Globus pallidus (tissue), 1 donor: ENCODE measurements at regions not wholly inside any gene's neighbourhood (a gene's known extent, or its start where the extent isn't known, plus 50 kb on each side); places are given as distances from the start of the nearest gene placed in this dataset.
A peak's percentile ranks its signal among the peaks of the same experiment; 100 is the strongest.

Experiments
- DNase-seq: peaks from one replicate; pipeline ENCODE4 v3.0.0-alpha.2; 2015; ENCODE audit warnings: low spot score

GRCh38 chr13:83216479-83217245, 665.6 kb downstream of the SLITRK1 start:
- DNase-seq, result no peak

GRCh38 chr13:83215627-83216026, 666.6 kb downstream of the SLITRK1 start:
- no peak for DNase-seq

DNA sequence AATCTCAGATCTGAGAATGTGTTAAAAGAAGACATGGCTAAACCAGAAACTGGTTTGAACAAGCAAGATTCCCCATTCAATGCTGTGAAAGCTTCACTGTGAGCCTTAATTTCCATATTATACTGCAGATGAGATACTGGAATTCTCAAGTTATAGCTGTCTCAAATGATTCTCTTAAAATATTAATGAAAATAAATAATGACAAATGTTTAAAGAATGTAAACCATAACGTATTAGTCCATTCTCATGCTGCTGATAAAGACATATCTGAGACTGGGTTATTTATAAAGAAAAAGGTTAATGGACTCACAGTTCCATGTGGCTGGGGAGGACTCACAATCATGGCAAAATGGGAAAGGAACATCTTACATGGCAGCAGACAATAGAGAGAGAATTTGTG, 667.8 kb downstream of the SLITRK1 start:
- no peak for DNase-seq

- no peak for DNase-seq
These were observed 671.0 kb downstream of the SLITRK1 start for GRCh38 chr13:83211301-83211700.

DNA sequence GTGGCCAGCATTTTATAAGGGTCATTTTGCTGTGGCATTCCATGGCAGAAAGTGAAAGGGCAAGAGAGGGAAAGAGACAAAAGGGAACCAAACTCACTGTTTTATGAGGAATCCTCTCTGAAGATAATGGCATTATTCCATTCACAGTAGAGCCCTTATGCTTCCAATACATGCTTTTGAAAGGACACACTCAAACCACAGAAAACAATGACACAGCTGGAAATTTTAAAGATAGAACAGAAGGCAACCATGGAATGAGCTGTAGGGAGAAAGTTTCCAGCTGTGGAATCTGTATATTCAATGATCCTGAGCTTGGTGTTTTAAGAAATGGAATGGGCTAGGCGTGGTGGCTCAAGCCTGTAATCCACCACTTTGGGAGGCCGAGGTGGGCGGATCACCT, 677.4 kb downstream of the SLITRK1 start:
- no peak for DNase-seq

DNA sequence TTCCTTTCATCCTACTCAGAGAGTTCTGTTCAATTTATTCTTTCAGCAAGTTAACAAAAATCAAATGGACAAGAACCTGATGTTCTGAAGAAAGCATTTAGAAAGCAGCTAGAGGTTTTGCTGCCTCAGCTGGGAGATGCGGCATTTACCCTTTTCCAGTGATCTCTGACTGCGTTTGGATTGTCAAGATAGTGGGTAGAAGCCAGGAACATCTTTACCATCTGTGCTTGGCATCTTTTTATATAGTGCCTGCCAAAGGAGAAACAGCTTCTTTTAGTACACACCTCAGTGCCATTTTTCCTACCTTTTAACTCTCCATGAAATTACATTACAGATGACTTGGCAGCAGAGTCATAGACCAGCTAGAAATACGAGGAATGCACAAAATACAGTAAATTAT, 680.8 kb downstream of the SLITRK1 start:
- no peak for DNase-seq

- no peak for DNase-seq
These were observed 685.0 kb downstream of the SLITRK1 start for GRCh38 chr13:83197316-83197715.

DNA sequence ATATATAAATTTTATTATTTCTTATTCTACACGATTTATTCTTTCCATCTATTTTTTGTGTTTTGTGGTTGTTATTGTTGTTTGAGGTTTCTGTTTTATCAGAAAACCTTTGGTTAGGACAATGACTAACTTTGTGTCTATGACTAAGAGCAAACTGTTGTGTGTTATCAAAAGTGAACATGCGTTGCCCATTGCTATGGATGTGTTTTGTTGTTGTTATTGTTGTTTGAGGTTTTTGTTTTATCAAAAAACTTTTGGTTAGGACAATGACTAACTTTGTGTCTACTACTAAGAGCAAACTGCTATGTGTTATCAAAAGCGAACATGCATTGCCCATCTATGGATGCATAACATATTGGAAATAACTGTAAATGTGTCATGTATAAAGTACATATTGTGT, 692.3 kb downstream of the SLITRK1 start:
- DNase-seq, result no peak

- no peak for DNase-seq
These were observed 697.5 kb downstream of the SLITRK1 start for GRCh38 chr13:83184819-83185218.

GRCh38 chr13:83184150-83184475, 698.2 kb downstream of the SLITRK1 start:
- no peak for DNase-seq

DNA sequence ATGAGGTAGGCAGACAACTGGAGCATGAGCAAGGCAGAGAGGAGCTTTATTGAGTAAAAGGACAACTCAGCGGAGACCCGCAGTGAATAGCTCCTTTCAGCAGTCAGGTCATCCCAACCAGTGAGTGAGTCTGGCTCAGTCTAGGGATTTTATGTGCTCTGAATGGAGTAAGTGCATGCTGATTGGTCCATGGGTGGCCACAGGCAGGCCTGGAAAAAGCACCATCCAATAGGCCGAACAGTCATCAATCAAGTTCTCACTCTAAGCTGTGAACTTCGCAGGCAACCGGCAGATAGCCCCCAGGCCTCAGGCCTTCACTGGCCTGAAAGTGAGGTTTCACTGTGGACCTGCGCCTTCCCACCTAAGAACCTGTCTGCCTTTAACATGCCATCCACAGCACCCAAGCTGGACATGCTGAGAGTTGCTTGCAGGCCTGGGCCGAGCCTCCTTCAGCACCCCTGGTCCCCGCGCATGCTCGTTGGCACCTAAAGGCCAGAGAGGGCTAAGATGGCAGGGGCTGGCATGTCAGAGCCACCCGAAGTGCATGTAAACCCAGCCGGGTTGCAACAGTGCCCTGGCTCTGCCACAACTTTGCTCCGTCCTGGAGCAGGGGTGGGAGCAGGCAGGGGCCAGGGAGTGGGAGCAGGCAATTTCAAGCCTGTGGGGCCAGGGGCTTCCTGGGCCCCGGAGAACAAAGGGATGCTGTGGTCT, 698.7 kb downstream of the SLITRK1 start:
- no peak for DNase-seq

- no peak for DNase-seq
These were observed 699.4 kb downstream of the SLITRK1 start for GRCh38 chr13:83182845-83183244.

- no peak for DNase-seq
These were observed 704.3 kb downstream of the SLITRK1 start for GRCh38 chr13:83178008-83178407.

DNA sequence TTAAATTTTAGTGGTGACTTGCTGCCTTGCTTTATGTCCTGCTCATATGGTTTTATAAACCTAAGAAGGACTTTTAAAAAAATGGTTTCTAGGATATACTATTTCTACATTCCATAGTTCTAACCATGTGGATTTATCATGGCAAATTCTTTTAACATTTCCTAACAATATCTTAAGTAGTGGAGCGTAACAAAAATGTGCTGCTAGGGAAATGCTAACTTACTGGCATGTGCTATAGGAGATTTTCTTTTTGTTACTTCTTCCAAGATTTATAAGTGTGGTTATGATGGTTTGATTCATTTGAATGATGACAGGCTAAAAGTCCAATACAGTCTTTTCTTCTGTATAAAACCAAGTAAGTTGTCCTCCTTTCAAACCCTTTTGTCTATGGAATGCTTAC, 713.7 kb downstream of the SLITRK1 start:
- DNase-seq, result no peak

GRCh38 chr13:83167203-83167602, 715.1 kb downstream of the SLITRK1 start:
- DNase-seq, result no peak

DNA sequence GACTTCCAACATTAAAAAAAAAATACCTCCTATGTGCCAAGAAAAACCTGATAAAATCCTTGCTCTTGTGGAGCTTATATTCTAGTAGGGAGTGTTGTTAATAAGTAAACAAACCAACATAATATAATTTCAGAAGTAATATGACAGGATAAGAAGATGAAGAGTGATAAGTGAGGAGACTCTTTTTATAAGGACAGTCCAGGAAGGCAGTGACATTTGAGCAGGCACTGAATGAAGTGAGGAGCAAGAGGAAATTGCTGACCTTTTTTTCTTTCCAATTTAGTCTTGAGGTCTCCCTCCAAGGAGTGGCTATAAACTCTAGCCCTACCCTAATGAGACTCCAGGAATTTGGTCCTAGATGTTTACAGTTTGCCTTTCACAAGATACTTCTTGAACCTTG, 715.7 kb downstream of the SLITRK1 start:
- DNase-seq, result no peak

DNA sequence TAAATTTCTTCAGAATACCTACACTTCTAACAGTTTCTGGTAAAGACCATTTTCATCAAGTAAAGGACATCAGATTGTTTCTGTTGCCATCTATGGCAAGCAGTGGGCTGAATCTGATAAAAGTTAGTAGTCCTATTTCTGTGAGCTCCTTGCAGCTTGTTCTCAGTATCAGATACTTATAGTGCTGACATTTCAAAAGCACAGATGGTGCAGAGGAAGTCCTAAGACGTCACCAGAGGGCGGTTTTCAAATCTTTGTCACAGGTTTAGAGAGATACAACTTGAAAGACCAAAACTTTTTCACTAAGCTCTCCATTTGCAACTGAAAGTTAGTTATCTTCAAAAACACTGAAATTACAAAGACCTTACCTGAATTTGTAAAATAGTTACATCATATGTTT, 719.8 kb downstream of the SLITRK1 start:
- DNase-seq, result no peak

DNA sequence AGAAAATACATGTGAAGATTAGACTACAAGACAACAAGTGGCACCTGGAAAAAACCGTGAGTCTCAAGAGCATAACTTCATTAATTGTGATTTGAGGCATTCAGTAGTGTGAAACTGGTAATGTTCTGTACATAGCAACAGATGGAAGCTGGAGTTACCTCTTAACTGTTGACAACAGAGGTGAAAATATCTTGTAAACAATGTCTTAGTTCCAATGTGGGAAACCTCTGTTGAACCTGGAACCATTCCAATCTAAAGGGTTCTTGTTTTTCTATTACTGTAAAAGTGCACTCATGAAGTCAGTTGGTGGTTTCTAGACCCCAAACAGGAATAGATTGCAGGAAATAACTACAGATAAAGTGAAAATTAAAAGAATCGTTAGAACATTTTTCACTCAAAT, 728.4 kb downstream of the SLITRK1 start:
- DNase-seq, result no peak

GRCh38 chr13:83151308-83151660, 731.0 kb downstream of the SLITRK1 start:
- DNase-seq, result no peak

DNA sequence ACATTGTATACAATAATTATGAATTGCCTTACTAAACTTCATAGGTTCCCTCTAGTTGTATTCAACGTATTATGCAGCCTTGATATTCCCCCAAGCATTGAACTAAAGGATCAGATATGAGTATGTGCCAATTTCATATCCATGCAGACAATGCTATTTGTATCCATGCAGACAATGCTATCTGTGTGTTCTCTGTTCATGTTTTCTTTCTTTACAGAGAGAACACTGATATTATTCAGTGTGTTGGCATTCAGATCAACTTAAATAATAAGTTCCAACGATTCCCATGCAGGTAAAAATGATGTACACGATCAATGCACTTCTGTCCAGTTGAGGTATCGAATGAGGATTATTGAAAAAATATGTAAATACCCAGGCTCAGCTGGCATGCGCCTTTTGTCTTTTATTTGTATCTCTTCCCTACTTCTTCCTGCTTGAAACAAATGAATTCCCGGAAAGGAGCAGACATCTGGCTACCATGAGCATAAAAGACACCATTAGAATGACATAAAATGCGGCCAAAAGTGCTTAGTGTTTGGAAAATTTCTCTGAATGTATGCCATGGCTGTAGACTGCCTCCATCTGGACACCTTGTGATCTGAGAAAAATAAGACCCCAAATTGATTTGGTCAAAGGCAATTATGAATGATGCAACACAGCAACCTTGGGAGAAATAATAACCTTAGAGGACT, 731.5 kb downstream of the SLITRK1 start:
- peak; percentile 87 for DNase-seq

- no peak for DNase-seq
These were observed 745.6 kb downstream of the SLITRK1 start for GRCh38 chr13:83136660-83137059.

- no peak for DNase-seq
These were observed 756.5 kb downstream of the SLITRK1 start for GRCh38 chr13:83125791-83126190.

DNA sequence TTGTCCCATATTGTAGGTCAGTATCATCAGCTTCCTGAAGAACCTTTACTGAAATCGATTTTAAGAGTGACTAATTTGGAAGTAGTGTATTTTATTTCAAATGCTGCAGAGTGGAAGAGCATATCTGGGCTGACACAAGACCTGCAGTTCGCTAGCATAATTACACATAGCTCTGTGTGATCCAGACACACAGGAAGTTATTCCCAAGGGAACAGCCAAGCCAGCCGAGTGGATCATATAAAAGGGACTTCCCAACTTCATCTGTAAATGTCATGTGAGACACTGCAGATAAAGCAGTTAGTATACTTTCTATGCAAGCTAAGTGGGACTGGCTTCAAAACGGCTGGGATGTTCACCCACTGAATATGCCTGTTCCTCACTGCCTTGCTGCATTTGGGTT, 760.4 kb downstream of the SLITRK1 start:
- DNase-seq, result no peak
